ENCODE measurements at regions not wholly inside any gene's neighbourhood (a gene's known extent, or its start where the extent isn't known, plus 50 kb on each side); places are given as distances from the start of the nearest gene placed in this dataset.

GRCh38 chr11:29914203-29914930 is 102.5 kb downstream of the KCNA4 start:
- no peak overlapping the region for H3K4me3 ChIP-seq (ENCODE audit: low read length)
- no peak for TF ChIP-seq CTCF (conservative IDR thresholded peaks at IDR 0.05; ENCODE audit: low read depth, low read length)
- DNase-seq (ENCODE audit: low read depth), result no peak

GRCh38 chr11:29913352-29913751 is 103.5 kb downstream of the KCNA4 start:
- H3K4me3 ChIP-seq (ENCODE audit: low read length), result no peak overlapping the region
- no peak for DNase-seq (ENCODE audit: low read depth)
- no peak for TF ChIP-seq CTCF (conservative IDR thresholded peaks at IDR 0.05; ENCODE audit: low read depth, low read length)

GRCh38 chr11:29900382-29900781 is 116.4 kb downstream of the KCNA4 start:
- no peak overlapping the region for H3K4me3 ChIP-seq (ENCODE audit: low read length)
- DNase-seq (ENCODE audit: low read depth), result no peak
- TF ChIP-seq CTCF (conservative IDR thresholded peaks at IDR 0.05; ENCODE audit: low read depth, low read length), result no peak

GRCh38 chr11:29879560-29879959 is 137.3 kb downstream of the KCNA4 start:
- no peak for TF ChIP-seq CTCF (conservative IDR thresholded peaks at IDR 0.05; ENCODE audit: low read depth, low read length)
- no peak for DNase-seq (ENCODE audit: low read depth)
- no peak overlapping the region for H3K4me3 ChIP-seq (ENCODE audit: low read length)

GRCh38 chr11:29876192-29876591 is 140.6 kb downstream of the KCNA4 start:
- no peak for TF ChIP-seq CTCF (conservative IDR thresholded peaks at IDR 0.05; ENCODE audit: low read depth, low read length)
- no peak overlapping the region for H3K4me3 ChIP-seq (ENCODE audit: low read length)
- DNase-seq (ENCODE audit: low read depth), result no peak

GRCh38 chr11:29847219-29847618 is 169.6 kb downstream of the KCNA4 start:
- no peak overlapping the region for H3K4me3 ChIP-seq (ENCODE audit: low read length)
- no peak for DNase-seq (ENCODE audit: low read depth)
- TF ChIP-seq CTCF (conservative IDR thresholded peaks at IDR 0.05; ENCODE audit: low read depth, low read length), result no peak

- H3K4me3 ChIP-seq (ENCODE audit: low read length), result no peak overlapping the region
- no peak for TF ChIP-seq CTCF (conservative IDR thresholded peaks at IDR 0.05; ENCODE audit: low read depth, low read length)
- no peak for DNase-seq (ENCODE audit: low read depth)
Observed at GRCh38 chr11:29844701-29845379, 172.0 kb downstream of the KCNA4 start.
